ENCODE measurements at regions not wholly inside any gene's neighbourhood (a gene's known extent, or its start where the extent isn't known, plus 50 kb on each side); places are given as distances from the start of the nearest gene placed in this dataset.

GRCh38 chr21:20856926-20857325 lies 141.3 kb upstream of the NCAM2 start:
- no peaks in the 10 kb centered on the region for H3K36me3 Mint-ChIP-seq
- H3K9me3 Mint-ChIP-seq = peaks cover 3 to 23% (median 8%) of the 10 kb centered on the region in 5 donors
- H3K27ac ChIP-seq (ENCODE audit: low read depth, low read length) = no peak overlapping the region
- ChIA-PET POLR2A (no interaction called here), CTCF (no interaction called here)
- H3K36me3 ChIP-seq (ENCODE audit: insufficient read depth, low read length) = no peaks in the 10 kb centered on the region
- H3K27ac Mint-ChIP-seq = no peak overlapping the region
- no peaks in the 10 kb centered on the region for H3K27me3 Mint-ChIP-seq
- H3K9me3 ChIP-seq (ENCODE audit: low read length) = no peaks in the 10 kb centered on the region
- no peaks in the 10 kb centered on the region for H3K4me1 ChIP-seq (ENCODE audit: insufficient read depth, low read length)
- H3K4me3 ChIP-seq (ENCODE audit: low read length) = no peak overlapping the region
- no peak for DNase-seq
- H3K27me3 ChIP-seq (ENCODE audit: insufficient read depth, low read length, poor library complexity, severe bottlenecking) = no peaks in the 10 kb centered on the region
- no peaks in the 10 kb centered on the region for H3K4me1 Mint-ChIP-seq
- no peak overlapping the region for H3K4me3 Mint-ChIP-seq

DNA sequence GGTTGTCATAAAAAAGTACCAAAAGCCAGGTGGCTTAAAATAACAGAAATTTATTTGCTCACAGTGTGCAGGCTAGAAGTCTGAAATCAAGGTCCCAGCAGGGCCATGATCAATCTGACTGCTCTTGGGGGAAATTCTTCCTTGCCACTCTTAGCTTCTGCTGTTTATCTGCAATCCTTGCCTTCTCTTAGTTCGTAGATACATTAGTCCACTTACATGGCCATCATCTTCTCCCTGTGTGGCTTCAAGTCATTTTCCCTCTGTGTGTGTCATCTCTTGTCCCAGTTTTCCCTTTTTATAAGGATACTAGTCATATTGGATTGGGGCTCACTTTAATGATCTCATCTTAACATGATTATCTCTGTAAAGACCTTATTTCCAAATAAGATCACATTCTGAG lies 124.0 kb upstream of the NCAM2 start:
- H3K27ac Mint-ChIP-seq = no peak overlapping the region
- no peaks in the 10 kb centered on the region for H3K36me3 Mint-ChIP-seq
- no peaks in the 10 kb centered on the region for H3K27me3 ChIP-seq (ENCODE audit: insufficient read depth, low read length, poor library complexity, severe bottlenecking)
- H3K4me1 ChIP-seq (ENCODE audit: insufficient read depth, low read length) = no peaks in the 10 kb centered on the region
- H3K9me3 ChIP-seq (ENCODE audit: low read length) = no peaks in the 10 kb centered on the region
- H3K36me3 ChIP-seq (ENCODE audit: insufficient read depth, low read length) = no peaks in the 10 kb centered on the region
- H3K4me3 Mint-ChIP-seq = no peak overlapping the region
- POLR2A ChIA-PET = no interaction called here
- peaks cover 2 to 11% (median 6%) of the 10 kb centered on the region in 5 donors for H3K9me3 Mint-ChIP-seq
- H3K4me1 Mint-ChIP-seq = no peaks in the 10 kb centered on the region
- no peak overlapping the region for H3K4me3 ChIP-seq (ENCODE audit: low read length)
- no peak overlapping the region for H3K27ac ChIP-seq (ENCODE audit: low read depth, low read length)
- no peak for DNase-seq
- CTCF ChIA-PET = no interaction called here
- no peaks in the 10 kb centered on the region for H3K27me3 Mint-ChIP-seq

DNA sequence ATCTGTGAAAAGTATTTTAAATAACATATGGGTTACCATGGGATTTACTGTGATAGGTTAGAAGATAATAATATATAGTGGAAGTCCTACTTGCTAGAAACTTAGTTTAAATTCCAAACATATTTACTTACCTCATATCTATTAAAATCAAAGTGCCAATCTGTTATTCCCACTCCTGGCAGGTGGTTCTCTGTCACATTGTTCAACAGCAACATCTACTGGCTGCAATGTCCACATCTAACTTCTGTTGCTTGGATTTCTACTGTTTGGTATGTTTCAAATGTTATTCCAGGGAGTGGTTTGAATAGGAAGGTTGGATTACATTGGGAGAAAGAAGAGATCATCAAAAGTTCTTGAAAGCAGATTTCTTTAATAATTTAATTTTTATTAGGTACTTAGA lies 122.5 kb upstream of the NCAM2 start:
- Histone ChIP-seq H3K4me1 (ENCODE audit: insufficient read depth, low read length) (no peaks in the 10 kb centered on the region), H3K27ac (ENCODE audit: low read depth, low read length) (no peak overlapping the region), H3K4me3 (ENCODE audit: low read length) (no peak overlapping the region), H3K36me3 (ENCODE audit: insufficient read depth, low read length) (no peaks in the 10 kb centered on the region), H3K27me3 (ENCODE audit: insufficient read depth, low read length, poor library complexity, severe bottlenecking) (no peaks in the 10 kb centered on the region), H3K9me3 (ENCODE audit: low read length) (no peaks in the 10 kb centered on the region)
- H3K36me3 Mint-ChIP-seq = no peaks in the 10 kb centered on the region
- CTCF ChIA-PET = no interaction called here
- no peak for DNase-seq
- no peak overlapping the region for H3K27ac Mint-ChIP-seq
- H3K9me3 Mint-ChIP-seq = peaks cover 0 to 11% (median 6%) of the 10 kb centered on the region in 5 donors
- no peaks in the 10 kb centered on the region for H3K27me3 Mint-ChIP-seq
- POLR2A ChIA-PET = no interaction called here
- no peak overlapping the region for H3K4me3 Mint-ChIP-seq
- no peaks in the 10 kb centered on the region for H3K4me1 Mint-ChIP-seq

GRCh38 chr21:20877976-20878375 lies 120.2 kb upstream of the NCAM2 start:
- H3K9me3 ChIP-seq (ENCODE audit: low read length) = no peaks in the 10 kb centered on the region
- no peaks in the 10 kb centered on the region for H3K4me1 ChIP-seq (ENCODE audit: insufficient read depth, low read length)
- H3K27ac Mint-ChIP-seq = no peak overlapping the region
- no peak overlapping the region for H3K4me3 Mint-ChIP-seq
- DNase-seq = no peak
- peaks cover 0 to 10% (median 6%) of the 10 kb centered on the region in 5 donors for H3K9me3 Mint-ChIP-seq
- ChIA-PET CTCF (no interaction called here), POLR2A (no interaction called here)
- no peak overlapping the region for H3K4me3 ChIP-seq (ENCODE audit: low read length)
- no peaks in the 10 kb centered on the region for H3K4me1 Mint-ChIP-seq
- no peaks in the 10 kb centered on the region for H3K36me3 Mint-ChIP-seq
- no peaks in the 10 kb centered on the region for H3K36me3 ChIP-seq (ENCODE audit: insufficient read depth, low read length)
- no peak overlapping the region for H3K27ac ChIP-seq (ENCODE audit: low read depth, low read length)
- H3K27me3 Mint-ChIP-seq = no peaks in the 10 kb centered on the region
- no peaks in the 10 kb centered on the region for H3K27me3 ChIP-seq (ENCODE audit: insufficient read depth, low read length, poor library complexity, severe bottlenecking)

DNA sequence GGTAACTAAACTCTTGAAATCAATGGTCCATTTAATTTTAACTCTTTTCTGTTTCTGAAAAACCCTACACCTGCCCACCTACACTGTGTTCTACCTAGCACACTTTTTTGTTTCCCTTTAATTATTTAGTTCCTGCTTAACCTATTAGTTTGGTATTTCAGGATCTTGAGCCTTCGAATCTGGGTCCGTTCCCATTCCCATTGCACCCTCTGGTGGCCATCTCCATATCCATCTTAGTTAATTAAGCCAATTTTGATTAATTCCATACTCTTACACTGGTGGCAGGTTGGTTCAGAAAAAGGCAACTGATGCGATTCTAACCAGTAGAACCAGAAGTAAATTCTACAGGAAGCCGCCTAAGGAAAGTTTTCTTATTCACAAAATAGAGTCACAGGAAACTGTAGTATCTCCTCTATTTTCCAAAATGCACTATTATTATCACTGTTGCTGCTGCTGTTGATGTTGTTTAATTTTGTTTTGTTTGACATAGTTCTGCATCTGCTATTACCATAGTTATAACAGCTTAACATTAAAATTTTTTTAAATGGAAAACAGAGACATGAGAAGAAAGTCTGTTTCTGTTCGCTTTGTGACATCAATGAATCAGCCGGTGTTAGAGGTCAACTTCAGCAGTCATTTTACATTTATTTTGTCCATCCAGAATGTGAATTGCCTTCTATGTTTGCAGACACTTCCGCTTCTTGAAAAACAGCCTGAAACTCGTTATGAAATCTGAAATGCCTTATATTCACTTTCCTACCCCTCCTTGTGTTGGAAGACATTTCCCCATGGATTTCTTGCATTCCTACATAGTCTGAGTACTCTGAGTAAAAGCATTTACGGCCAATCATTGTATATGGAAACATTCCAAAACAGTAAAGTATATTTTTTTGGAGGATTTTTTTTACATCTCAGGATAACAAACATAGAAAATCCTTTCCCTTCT lies 115.5 kb upstream of the NCAM2 start:
- Histone ChIP-seq H3K27me3 (ENCODE audit: insufficient read depth, low read length, poor library complexity, severe bottlenecking) (no peaks in the 10 kb centered on the region), H3K36me3 (ENCODE audit: insufficient read depth, low read length) (no peaks in the 10 kb centered on the region), H3K4me1 (ENCODE audit: insufficient read depth, low read length) (no peaks in the 10 kb centered on the region), H3K4me3 (ENCODE audit: low read length) (no peak overlapping the region), H3K9me3 (ENCODE audit: low read length) (no peaks in the 10 kb centered on the region), H3K27ac (ENCODE audit: low read depth, low read length) (no peak overlapping the region)
- Mint-ChIP-seq H3K27me3 (no peaks in the 10 kb centered on the region), H3K36me3 (no peaks in the 10 kb centered on the region), H3K4me3 (no peak overlapping the region), H3K27ac (no peak overlapping the region), H3K9me3 (peaks cover 0 to 14% (median 2%) of the 10 kb centered on the region in 5 donors), H3K4me1 (no peaks in the 10 kb centered on the region)
- no peak for DNase-seq
- ChIA-PET CTCF (no interaction called here), POLR2A (no interaction called here)

DNA sequence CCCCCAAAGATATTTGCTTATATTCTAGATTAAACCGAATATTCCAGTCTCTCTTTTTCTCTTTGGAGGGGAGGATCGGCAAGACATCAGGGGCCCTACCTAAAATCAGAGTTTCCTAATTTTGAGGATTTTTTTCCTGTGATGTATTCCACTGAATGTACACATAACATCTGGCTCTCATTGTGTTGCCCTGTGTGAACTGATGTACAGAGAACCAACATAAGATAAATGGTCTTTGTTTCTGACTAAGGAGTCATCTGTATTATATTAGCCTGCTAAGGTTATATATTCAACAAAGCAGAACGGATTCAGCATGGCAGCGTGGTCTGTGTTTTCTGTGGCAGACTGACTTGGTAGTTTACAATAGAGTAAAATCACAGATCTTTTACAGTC lies 114.8 kb upstream of the NCAM2 start:
- no peaks in the 10 kb centered on the region for H3K36me3 Mint-ChIP-seq
- CTCF ChIA-PET = no interaction called here
- peaks cover 0 to 14% (median 4%) of the 10 kb centered on the region in 5 donors for H3K9me3 Mint-ChIP-seq
- H3K4me1 Mint-ChIP-seq = no peaks in the 10 kb centered on the region
- no peak overlapping the region for H3K27ac Mint-ChIP-seq
- no peak overlapping the region for H3K27ac ChIP-seq (ENCODE audit: low read depth, low read length)
- no peaks in the 10 kb centered on the region for H3K36me3 ChIP-seq (ENCODE audit: insufficient read depth, low read length)
- DNase-seq = no peak
- H3K4me3 Mint-ChIP-seq = no peak overlapping the region
- H3K27me3 Mint-ChIP-seq = no peaks in the 10 kb centered on the region
- no peak overlapping the region for H3K4me3 ChIP-seq (ENCODE audit: low read length)
- POLR2A ChIA-PET = no interaction called here
- H3K9me3 ChIP-seq (ENCODE audit: low read length) = no peaks in the 10 kb centered on the region
- no peaks in the 10 kb centered on the region for H3K27me3 ChIP-seq (ENCODE audit: insufficient read depth, low read length, poor library complexity, severe bottlenecking)
- H3K4me1 ChIP-seq (ENCODE audit: insufficient read depth, low read length) = no peaks in the 10 kb centered on the region

- no peaks in the 10 kb centered on the region for H3K4me1 ChIP-seq (ENCODE audit: insufficient read depth, low read length)
- no peaks in the 10 kb centered on the region for H3K36me3 ChIP-seq (ENCODE audit: insufficient read depth, low read length)
- H3K4me3 ChIP-seq (ENCODE audit: low read length) = no peak overlapping the region
- Mint-ChIP-seq H3K4me1 (no peaks in the 10 kb centered on the region), H3K9me3 (peaks cover 2 to 20% (median 11%) of the 10 kb centered on the region in 5 donors), H3K27ac (no peak overlapping the region), H3K27me3 (no peaks in the 10 kb centered on the region), H3K36me3 (no peaks in the 10 kb centered on the region), H3K4me3 (no peak overlapping the region)
- POLR2A ChIA-PET = no interaction called here
- H3K27ac ChIP-seq (ENCODE audit: low read depth, low read length) = no peak overlapping the region
- no peak for DNase-seq
- CTCF ChIA-PET = interaction anchor here (0.6 kb wide), 1 partner anchor 517 kb away, joined by 3 read pairs; no protein-coding TSS in a partner anchor
- no peaks in the 10 kb centered on the region for H3K9me3 ChIP-seq (ENCODE audit: low read length)
- no peaks in the 10 kb centered on the region for H3K27me3 ChIP-seq (ENCODE audit: insufficient read depth, low read length, poor library complexity, severe bottlenecking)
Measured at GRCh38 chr21:20902511-20902910, 95.7 kb upstream of the NCAM2 start.

DNA sequence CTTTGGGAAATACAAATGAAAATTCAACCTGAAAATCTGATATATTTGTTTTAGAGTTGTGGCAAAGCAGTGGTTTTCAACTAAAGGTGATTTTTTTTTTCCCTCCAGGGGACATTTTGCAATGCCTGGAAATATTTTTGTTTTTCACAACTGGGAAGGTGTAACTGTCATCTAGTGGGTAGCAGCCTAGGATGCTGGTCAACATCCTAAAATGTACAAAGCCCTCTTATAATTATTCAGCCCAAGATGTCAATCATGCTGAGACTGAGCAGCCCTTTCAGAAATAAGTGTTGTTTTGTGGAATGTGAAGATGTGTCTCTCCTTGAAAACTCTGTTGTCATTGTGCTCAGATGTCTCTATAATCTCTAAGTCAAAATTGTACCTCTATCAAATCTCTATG lies 95.2 kb upstream of the NCAM2 start:
- H3K9me3 ChIP-seq (ENCODE audit: low read length) = no peaks in the 10 kb centered on the region
- no peaks in the 10 kb centered on the region for H3K4me1 ChIP-seq (ENCODE audit: insufficient read depth, low read length)
- no peak for DNase-seq
- H3K27me3 Mint-ChIP-seq = no peaks in the 10 kb centered on the region
- H3K36me3 Mint-ChIP-seq = no peaks in the 10 kb centered on the region
- no peak overlapping the region for H3K4me3 ChIP-seq (ENCODE audit: low read length)
- no peak overlapping the region for H3K27ac ChIP-seq (ENCODE audit: low read depth, low read length)
- no peaks in the 10 kb centered on the region for H3K4me1 Mint-ChIP-seq
- no peak overlapping the region for H3K27ac Mint-ChIP-seq
- peaks cover 2 to 19% (median 11%) of the 10 kb centered on the region in 5 donors for H3K9me3 Mint-ChIP-seq
- H3K4me3 Mint-ChIP-seq = no peak overlapping the region
- H3K36me3 ChIP-seq (ENCODE audit: insufficient read depth, low read length) = no peaks in the 10 kb centered on the region
- CTCF ChIA-PET = interaction anchor here (0.6 kb wide), 1 partner anchor 517 kb away, joined by 3 read pairs; no protein-coding TSS in a partner anchor
- H3K27me3 ChIP-seq (ENCODE audit: insufficient read depth, low read length, poor library complexity, severe bottlenecking) = no peaks in the 10 kb centered on the region
- POLR2A ChIA-PET = no interaction called here
